Ecto neural progenitor cell (in vitro differentiated cells): ENCODE measurements at regions not wholly inside any gene's neighbourhood (a gene's known extent, or its start where the extent isn't known, plus 50 kb on each side); places are given as distances from the start of the nearest gene placed in this dataset.
"Not testable (repeated sequence)": the region's sequence is repeated elsewhere in the genome, so short reads cannot be mapped to it uniquely, and the experiment has no call there.

Source experiments
- DNase-seq: peaks from one replicate; pipeline ENCODE4 v3.0.0-alpha.2; 2018; ENCODE audit warnings: low spot score

DNA sequence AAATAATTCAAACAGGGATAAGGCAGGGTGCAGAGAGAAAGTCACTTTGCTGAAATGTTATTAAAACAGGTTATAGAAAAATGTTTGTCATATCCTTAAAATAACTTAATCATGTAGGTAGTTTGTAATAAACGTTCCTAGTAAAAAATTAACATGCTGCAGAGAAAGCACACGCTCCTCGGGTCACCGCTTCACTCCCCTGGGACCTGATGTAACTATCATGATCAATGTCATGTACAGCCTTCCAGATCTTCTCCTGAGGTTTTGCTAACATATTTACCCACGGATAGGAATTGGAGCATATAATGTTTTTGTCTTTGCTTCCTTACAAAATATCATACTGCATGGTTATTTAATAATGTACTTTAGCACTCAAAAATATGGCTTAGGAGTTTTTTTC is 285.1 kb upstream of the TMEM132C start:
- no peak for DNase-seq

- DNase-seq: not testable (repeated sequence)
Measured at GRCh38 chr12:127983213-127983791, 283.7 kb upstream of the TMEM132C start.

GRCh38 chr12:127984386-127985055 is 282.4 kb upstream of the TMEM132C start:
- DNase-seq: no peak

DNA sequence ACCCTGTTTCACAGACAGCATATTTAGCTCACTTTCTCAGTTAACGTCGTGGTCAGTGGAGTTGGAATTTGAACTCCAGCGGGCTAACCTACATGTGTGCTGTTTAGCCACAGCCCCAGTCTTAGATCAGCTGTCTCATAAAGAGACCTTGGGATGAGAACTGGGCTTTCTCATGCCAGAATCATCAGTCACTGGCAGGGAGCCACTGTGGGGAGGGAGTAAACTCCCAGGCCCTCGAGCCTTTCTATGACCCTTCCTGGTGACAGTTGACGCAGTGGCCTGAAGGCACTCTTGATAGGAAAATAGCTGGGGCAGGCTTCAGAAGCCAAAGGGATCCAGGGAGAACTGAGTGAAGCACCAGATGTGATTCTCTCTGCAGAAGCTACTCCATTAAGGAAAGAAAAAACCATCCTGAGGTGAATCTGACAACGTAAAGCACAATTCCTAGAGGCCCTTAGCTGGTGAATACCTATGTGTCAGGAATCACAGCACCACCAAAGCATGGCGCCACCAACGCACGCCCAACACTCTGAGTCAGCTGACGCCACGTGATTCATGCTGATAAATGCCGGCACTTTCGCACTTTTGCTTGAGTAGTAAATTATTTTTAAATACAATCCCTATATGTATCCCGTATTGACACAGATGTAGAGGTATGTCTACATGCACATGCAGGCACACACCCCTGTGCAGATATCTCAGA is 279.6 kb upstream of the TMEM132C start:
- no peak for DNase-seq

DNA sequence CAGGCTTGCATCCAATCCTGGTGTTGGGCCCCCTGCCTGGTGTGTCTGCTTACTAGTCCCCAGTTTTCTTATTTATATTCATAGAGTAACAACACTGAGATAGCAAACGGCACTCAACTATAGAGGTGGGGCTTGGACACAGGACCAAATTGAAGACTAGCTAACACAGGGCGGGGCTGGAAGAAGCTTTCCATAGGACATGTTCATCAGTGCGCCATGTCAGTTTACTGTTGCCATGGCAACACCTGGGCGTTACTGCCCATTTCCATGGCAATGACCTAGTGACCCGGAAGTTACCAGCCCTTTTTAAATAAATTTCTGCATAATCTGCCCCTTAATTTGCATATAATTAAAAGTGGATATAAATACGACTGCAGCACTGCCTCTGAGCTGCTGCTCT is 275.5 kb upstream of the TMEM132C start:
- no peak for DNase-seq

DNA sequence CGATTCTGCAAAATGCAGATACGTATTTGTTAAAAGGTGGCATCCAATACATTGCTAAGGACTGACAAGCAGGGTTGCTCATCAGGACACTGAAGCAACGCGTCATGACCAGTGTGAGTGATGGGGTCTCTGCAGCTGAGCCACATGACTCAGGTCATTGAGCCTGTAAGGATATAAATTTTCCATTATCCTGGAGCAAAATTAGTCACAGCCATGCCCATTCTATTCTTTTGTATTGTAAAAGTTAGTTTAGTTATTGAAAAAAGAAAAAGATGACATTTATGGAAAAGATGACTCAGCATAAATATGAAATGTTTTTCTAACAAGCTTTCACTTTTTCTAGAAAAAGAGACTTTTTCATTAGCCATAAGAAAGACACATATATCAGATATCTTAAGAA is 268.0 kb upstream of the TMEM132C start:
- DNase-seq: no peak

GRCh38 chr12:128004383-128004938 is 262.5 kb upstream of the TMEM132C start:
- DNase-seq: no peak

- no peak for DNase-seq
Measured at GRCh38 chr12:128007250-128007649, 259.7 kb upstream of the TMEM132C start.

DNA sequence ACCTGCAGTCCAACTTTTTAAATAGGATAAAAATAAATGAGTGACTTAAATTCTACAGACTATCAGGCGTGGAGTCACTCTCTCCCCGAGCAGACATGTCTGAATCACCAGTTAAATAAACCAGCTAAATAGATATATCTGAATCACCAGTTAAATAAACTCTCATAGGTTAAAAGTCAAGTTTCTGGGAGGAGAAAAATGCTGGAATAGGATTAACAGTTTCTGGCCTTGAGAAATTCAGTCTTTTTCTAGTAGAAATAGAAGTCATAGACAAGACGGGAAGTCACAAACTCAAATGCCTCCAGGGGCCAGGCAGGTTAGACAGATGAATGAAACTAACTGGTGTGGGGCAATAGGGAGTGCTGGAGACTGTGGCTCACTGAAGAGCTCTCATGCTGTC is 258.6 kb upstream of the TMEM132C start:
- no peak for DNase-seq

GRCh38 chr12:128009108-128009507 is 257.9 kb upstream of the TMEM132C start:
- DNase-seq: no peak

- DNase-seq: no peak
Measured at GRCh38 chr12:128012110-128012509, 254.9 kb upstream of the TMEM132C start.

DNA sequence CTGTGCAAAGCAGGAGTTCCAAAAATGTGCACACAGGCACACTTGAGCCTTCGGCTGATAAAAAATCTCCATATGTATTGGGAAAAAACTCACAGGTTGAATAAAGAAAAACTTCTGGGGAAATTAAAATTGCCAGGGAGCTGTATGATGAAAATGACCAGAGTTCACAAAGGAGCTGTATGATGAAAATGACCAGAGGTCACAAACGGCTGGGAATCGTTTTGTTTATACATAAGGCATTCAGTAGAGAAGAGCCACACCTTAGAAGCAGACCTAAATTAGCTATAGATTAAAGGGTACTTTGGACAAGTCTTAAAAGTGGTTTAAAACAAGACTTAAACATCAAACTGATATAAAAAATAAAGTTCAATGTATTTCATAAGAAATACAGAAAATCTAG is 251.7 kb upstream of the TMEM132C start:
- DNase-seq: no peak

DNA sequence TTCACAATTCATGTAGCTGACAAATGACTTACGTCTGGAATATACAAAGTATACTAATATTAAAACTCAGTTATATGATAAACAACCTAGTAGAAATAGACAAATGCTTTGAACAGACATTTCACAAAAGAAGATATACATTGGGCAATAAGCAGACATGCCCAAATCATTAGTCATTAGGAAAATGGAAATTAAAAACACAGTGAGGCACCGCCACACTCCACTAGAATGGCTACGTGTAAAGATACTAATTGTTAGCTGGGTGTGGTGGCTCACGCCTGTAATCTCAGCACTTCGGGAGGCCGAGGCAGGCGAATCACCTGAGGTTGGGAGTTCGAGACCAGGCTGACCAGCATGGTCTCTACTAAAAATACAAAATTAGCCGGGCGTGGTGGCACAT is 248.9 kb upstream of the TMEM132C start:
- peak; percentile 7 for DNase-seq

DNA sequence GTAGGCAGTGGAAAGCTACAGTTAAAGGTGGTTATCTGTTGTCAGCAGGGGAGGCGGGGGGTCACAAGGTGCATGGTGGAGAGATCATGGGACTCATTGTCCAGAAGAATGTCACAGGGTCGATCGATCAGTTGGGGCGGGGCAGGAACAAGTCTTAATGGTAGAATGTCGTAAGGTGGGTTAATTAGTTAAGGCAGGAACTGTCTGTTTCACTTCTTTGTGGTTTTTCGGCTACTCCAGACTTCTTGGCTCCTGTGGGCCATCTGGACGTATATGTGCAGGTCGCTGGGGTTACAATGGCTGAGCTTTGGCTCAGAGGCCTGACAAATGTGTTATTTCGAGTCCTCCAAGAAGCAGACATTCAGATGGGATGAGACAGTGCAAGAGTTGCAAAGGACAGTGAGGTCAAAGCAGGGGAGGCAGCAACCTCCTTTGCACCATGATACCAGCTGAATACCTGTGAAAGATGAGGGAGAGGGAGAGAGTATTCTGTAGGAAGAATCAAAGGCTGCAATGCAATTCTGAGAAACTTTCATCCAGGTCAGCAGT is 246.9 kb upstream of the TMEM132C start:
- peak; percentile 38 for DNase-seq

DNA sequence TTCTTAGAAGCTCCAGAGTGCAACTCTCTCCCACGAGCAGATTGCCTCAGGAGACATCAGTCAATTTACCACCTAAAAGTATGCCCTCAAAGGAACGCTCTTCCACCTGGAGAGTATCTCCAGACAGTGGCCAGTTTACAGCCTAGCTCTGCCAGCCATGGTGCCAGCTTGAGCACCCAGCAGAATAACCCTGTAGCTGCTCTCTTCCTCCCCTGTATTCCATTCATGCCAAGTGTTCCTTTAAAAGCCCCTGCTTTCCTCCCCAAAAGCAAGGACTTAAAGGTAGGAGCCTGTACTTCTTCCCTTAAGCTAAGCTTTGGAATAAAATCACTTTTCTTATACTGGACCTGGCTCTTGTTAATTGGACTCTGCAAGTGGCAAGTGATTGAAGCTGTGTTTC is 245.4 kb upstream of the TMEM132C start:
- peak; percentile 18 for DNase-seq

DNA sequence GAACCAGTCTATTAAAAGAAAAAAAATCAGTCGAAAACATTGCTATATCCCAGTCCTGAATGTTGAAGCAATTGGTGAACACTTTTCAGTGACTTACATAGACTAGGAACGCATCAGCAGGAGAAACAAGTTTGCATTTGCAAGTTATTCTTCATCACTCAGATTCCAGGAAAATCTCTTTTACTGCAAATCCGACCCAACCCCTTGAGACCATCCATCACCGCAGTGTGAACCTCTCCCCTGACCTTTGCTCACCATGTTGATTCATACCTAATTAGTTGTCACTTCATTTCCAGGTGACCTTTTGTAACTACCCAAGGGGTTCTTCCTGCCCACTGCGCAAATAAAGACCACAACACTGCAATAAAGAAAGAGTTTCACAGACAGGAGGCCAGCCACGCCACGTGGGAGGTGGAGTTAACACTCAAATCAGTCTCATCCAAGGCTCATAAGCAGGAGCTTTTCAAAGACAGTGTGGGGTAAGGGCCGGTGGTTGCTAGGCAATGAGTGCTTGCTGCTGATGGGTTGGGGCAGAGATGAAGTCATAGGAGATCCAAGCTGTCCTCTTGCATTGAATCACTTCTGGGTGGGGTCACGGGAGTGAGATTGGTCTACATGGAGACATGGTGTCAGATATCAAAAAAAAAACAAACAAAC is 241.3 kb upstream of the TMEM132C start:
- no peak for DNase-seq

DNA sequence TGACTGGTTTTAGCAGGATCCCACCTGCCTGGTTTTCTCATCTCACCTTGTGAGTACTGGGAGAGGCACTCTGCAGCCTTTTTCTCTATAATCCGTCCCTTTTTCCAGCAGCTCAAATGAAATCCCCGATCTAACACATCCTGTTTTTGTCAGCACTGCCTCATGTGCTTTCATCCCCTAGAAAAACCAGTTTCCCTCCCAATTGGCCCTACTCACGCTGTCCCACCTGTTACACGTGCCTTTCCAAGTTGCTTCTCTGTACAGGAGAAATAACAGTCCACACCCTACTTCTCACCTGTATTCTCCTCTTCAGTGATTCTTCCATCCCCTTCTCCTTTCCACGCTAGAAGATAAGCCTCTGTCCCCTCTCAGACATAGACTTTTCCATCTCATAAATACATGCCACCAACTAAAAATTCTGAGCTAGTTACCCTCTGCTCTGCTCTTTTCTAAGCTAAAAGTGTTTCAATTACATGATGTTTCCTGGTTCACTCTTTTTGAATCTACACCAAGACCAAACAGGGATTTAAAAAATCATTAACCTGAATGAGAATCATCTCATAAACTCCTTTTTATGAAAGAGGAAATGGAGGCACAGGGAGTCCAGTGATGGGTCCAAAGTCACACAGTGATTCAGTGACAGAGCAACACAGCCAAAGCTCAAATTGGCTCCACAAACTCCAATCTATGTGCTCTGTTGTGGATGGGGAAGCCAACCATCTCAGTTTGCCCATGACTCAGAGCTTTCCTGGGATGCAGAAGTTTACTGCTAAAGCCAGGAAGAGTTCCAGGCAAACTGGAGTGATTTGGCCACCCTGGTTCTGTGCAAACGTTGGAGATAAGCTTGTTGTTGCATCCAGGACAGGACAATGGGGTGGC is 240.0 kb upstream of the TMEM132C start:
- peak; percentile 37 for DNase-seq

- DNase-seq: peak; percentile 52
Measured at GRCh38 chr12:128033473-128033872, 233.5 kb upstream of the TMEM132C start.

GRCh38 chr12:128040971-128041370 is 226.0 kb upstream of the TMEM132C start:
- no peak for DNase-seq

GRCh38 chr12:128042283-128042682 is 224.7 kb upstream of the TMEM132C start:
- not testable (repeated sequence) for DNase-seq

- no peak for DNase-seq
Measured at GRCh38 chr12:128042825-128043224, 224.1 kb upstream of the TMEM132C start.
